HCT116 (cell line): ENCODE measurements at regions not wholly inside any gene's neighbourhood (a gene's known extent, or its start where the extent isn't known, plus 50 kb on each side); places are given as distances from the start of the nearest gene placed in this dataset.

ENCODE experiments used
- ATAC-seq: fragments of 200-7000 bp; cut with Tn5 transposase; 2 replicates; pipeline ENCODE4 v1.9.1; 2020; ENCODE audit warnings: mild to moderate bottlenecking, moderate library complexity
- BruUV-seq: library from RNA; stranded (reverse); fragments of 400-500 nt; replicated peaks from 2 replicates; lab custom pipeline; 2021; lab: Mats Ljungman, UMichigan
- CTCF ChIA-PET: fragments of 300-600 bp; sonication (Branson Sonifier 250); formaldehyde crosslinking; loops from one replicate; lab custom pipeline; 2021; ENCODE audit warnings: antibody characterized with exemption; lab: Charles Lee
- POLR2A ChIA-PET: fragments of 300-600, 350-600 bp; sonication (Branson Sonifier 250); formaldehyde crosslinking; loops from one replicate; lab custom pipeline; 2021; ENCODE audit warnings: antibody characterized with exemption; lab: Charles Lee
- RAD21 ChIA-PET, 2 experiments: fragments of 300-600 bp; sonication (Branson Sonifier 250); formaldehyde crosslinking; loops; one replicate each; lab custom pipeline; 2023; ENCODE audit warnings: low total read pairs in 2 of 2; ENCODE audit not compliant: uncharacterized antibody in 2 of 2, unreplicated experiment in 2 of 2, low non-redundant PET in 1 of 2; lab: Charles Lee
- DNase-seq: peaks from one replicate; pipeline ENCODE4 v3.0.0-alpha.2; 2010; ENCODE audit warnings: low read depth, low spot score
- H2AFZ ChIP-seq: fragments of 200-600 bp; shearing (Covaris generic), sonication (generic); 2 replicates; pipeline ENCODE4 v1.6.1; 2017; ENCODE audit warnings: low read depth, mixed run types, mixed read lengths, antibody characterized with exemption, low read length; ENCODE audit not compliant: poor library complexity, severe bottlenecking
- H3K27ac ChIP-seq: 2 replicates; pipeline ENCODE4 v1.5.1; 2012; ENCODE audit warnings: low read depth, low read length
- H3K27me3 ChIP-seq: fragments of 200-600 bp; sonication (generic); 2 replicates; pipeline ENCODE4 v1.6.1; 2016; ENCODE audit warnings: mixed run types, low read length, mixed read lengths; ENCODE audit not compliant: insufficient read depth
- H3K36me3 ChIP-seq, 2 experiments: fragments of 200-500 bp in 1 of 2; fragments of 200-600 bp in 1 of 2; sonication (Bioruptor generic) in 1 of 2; sonication (generic) in 1 of 2; 2 replicates each; pipeline versions ENCODE4 v1.5.1 to v1.6.1; 2014 to 2016; ENCODE audit warnings: low read length in 2 of 2, inconsistent platforms in 1 of 2, mixed read lengths in 1 of 2, mixed run types in 1 of 2; ENCODE audit not compliant: insufficient read depth in 2 of 2, control insufficient read depth in 1 of 2
- H3K4me1 ChIP-seq, 2 experiments: fragments of 200-600 bp in 1 of 2; sonication (generic) in 1 of 2; 2 replicates each; pipeline versions ENCODE4 v1.5.1 to v1.6.1; 2012 to 2017; ENCODE audit warnings: low read length in 2 of 2, inconsistent platforms in 1 of 2, mild to moderate bottlenecking in 1 of 2, mixed read lengths in 1 of 2, mixed run types in 1 of 2, moderate library complexity in 1 of 2; ENCODE audit not compliant: insufficient read depth in 2 of 2, control insufficient read depth in 1 of 2
- H3K4me2 ChIP-seq: fragments of 200-600 bp; sonication (generic); 2 replicates; pipeline ENCODE4 v1.6.1; 2017; ENCODE audit warnings: mixed run types, low read length, mixed read lengths
- H3K4me3 ChIP-seq, 2 experiments: fragments of 200-600 bp in 1 of 2; sonication (generic) in 1 of 2; replicated peaks in 1 of 2; 2 replicates each; pipeline ENCODE4 v1.5.1; 2011 to 2016; ENCODE audit warnings: low read length in 2 of 2, control low read depth in 1 of 2, low read depth in 1 of 2, mild to moderate bottlenecking in 1 of 2, mixed read lengths in 1 of 2, mixed run types in 1 of 2
- H3K79me2 ChIP-seq: fragments of 200-600 bp; sonication (generic); 2 replicates; pipeline ENCODE4 v1.6.1; 2017; ENCODE audit warnings: mild to moderate bottlenecking, mixed run types, low read length, moderate library complexity, mixed read lengths; ENCODE audit not compliant: insufficient read depth
- H3K9ac ChIP-seq: fragments of 200-600 bp; sonication (generic); 2 replicates; pipeline ENCODE4 v1.6.1; 2016; ENCODE audit warnings: low read length, mixed read lengths
- H3K9me2 ChIP-seq: fragments of 200-600 bp; sonication (generic), shearing (Covaris generic); 2 replicates; pipeline ENCODE4 v1.6.1; 2017; ENCODE audit warnings: mixed run types, mild to moderate bottlenecking, moderate library complexity; ENCODE audit not compliant: insufficient read depth
- H3K9me3 ChIP-seq, 2 experiments: fragments of 200-500 bp in 1 of 2; fragments of 200-600 bp in 1 of 2; sonication (Bioruptor generic) in 1 of 2; sonication (generic) in 1 of 2; 2 replicates each; pipeline ENCODE4 v1.6.1; 2014 to 2017; ENCODE audit warnings: low read length in 2 of 2, mixed read lengths in 2 of 2, inconsistent platforms in 1 of 2, low read depth in 1 of 2, mild to moderate bottlenecking in 1 of 2, mixed run types in 1 of 2, moderate library complexity in 1 of 2; ENCODE audit not compliant: control insufficient read depth in 1 of 2, insufficient read depth in 1 of 2
- H4K20me1 ChIP-seq: fragments of 200-600 bp; sonication (generic), shearing (Covaris generic); 2 replicates; pipeline ENCODE4 v1.6.1; 2017; ENCODE audit warnings: mixed run types, mild to moderate bottlenecking, moderate library complexity; ENCODE audit not compliant: insufficient read depth
- CBX3 ChIP-seq: IDR thresholded peaks from 2 replicates; pipeline ENCODE4 v1.6.1; 2012; ENCODE audit warnings: low read depth
- CEBPB ChIP-seq: IDR thresholded peaks from 2 replicates; pipeline ENCODE4 v1.6.1; 2012; ENCODE audit warnings: low read depth
- EGR1 ChIP-seq: IDR thresholded peaks from 2 replicates; pipeline ENCODE4 v1.6.1; 2012; ENCODE audit warnings: low read depth
- ELF1 ChIP-seq: IDR thresholded peaks from 2 replicates; pipeline ENCODE4 v1.6.1; 2012; ENCODE audit warnings: low read depth, borderline replicate concordance
- EZH2 ChIP-seq: fragments of 200-600 bp; sonication (generic); IDR thresholded peaks from 2 replicates; pipeline ENCODE4 v1.6.1; 2017; ENCODE audit warnings: antibody characterized with exemption, mixed run types
- FOSL1 ChIP-seq: IDR thresholded peaks from 2 replicates; pipeline ENCODE4 v1.6.1; 2012; ENCODE audit warnings: low read depth
- JUND ChIP-seq: IDR thresholded peaks from 2 replicates; pipeline ENCODE4 v1.6.1; 2012
- POLR2A ChIP-seq: IDR thresholded peaks from 2 replicates; pipeline ENCODE4 v1.7.0; 2011; ENCODE audit warnings: borderline replicate concordance; ENCODE audit not compliant: insufficient read depth, insufficient read length; ENCODE audit errors: extremely low read depth
- SIN3A ChIP-seq: IDR thresholded peaks from 2 replicates; pipeline ENCODE4 v1.6.1; 2012; ENCODE audit warnings: low read depth
- ZFX ChIP-seq: fragments of 450-650 bp; IDR thresholded peaks from 2 replicates; pipeline ENCODE4 v1.6.1; 2017
- intact Hi-C: fragments of 100-400 bp; cut with micrococcal nuclease; formaldehyde crosslinking; loops from 2 replicates; pipeline ENCODE4 v1.10.0; 2022
- TF ChIP-seq, protein P1 (sequence below): IDR thresholded peaks from 2 replicates; pipeline ENCODE4 v1.6.1; 2012
- TF ChIP-seq, protein P2 (sequence below): IDR thresholded peaks from 2 replicates; pipeline ENCODE4 v1.6.1; 2012; ENCODE audit warnings: low read depth
- TF ChIP-seq, protein P3 (sequence below), 3 experiments: fragments of 200-600 bp in 1 of 3; sonication (generic) in 1 of 3; IDR thresholded peaks in 2 of 3; conservative IDR thresholded peaks in 1 of 3; 2 replicates each; pipeline ENCODE4 v1.5.1; 2012 to 2017; ENCODE audit warnings: low read depth in 2 of 3, low read length in 2 of 3, antibody characterized with exemption in 1 of 3, borderline replicate concordance in 1 of 3, control low read depth in 1 of 3, mild to moderate bottlenecking in 1 of 3, mixed read lengths in 1 of 3, mixed run types in 1 of 3, moderate library complexity in 1 of 3; ENCODE audit not compliant: insufficient read depth in 1 of 3

DNA sequence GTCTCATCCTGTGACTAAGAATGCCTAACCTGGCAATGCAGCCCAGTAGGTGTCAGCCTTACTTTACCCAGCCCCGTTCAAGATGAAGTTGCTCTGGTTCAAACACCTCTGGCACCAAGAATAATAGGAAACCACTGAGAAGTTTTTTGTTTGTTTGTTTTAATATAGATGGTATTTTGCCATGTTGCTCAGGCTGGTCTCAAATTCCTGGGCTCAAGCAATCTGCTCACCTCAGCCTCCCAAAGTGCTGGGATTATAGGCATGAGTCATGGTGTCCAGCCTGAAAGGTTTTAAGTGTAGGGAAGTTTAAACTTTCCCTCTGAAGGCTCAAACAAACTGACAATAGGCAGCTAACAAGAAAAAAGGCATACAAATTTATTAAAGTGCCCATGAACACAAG lies 51.2 kb upstream of the ABCC4 start:
- intact Hi-C loops, result no loop called here
- Histone ChIP-seq H3K4me2 (no peak overlapping the region), H2AFZ (no peak overlapping the region), H4K20me1 (no peaks in the 10 kb centered on the region), H3K9ac (no peak overlapping the region), H3K27ac (no peak overlapping the region), H3K4me3 (no peak overlapping the region), H3K79me2 (no peaks in the 10 kb centered on the region), H3K4me1 (peaks cover 3 to 9% of the 10 kb centered on the region in 2 experiments; a peak in 3 of 4 replicates), H3K36me3 (no peaks in the 10 kb centered on the region), H3K27me3 (no peaks in the 10 kb centered on the region), H3K9me3 (no peaks in the 10 kb centered on the region), H3K9me2 (no peaks in the 10 kb centered on the region)
- BruUV-seq, result no TSS peak
- ChIA-PET POLR2A (no interaction called here), CTCF (no interaction called here), RAD21 (no interaction called here)
- ATAC-seq, result no peak
- TF ChIP-seq, protein P1, sequence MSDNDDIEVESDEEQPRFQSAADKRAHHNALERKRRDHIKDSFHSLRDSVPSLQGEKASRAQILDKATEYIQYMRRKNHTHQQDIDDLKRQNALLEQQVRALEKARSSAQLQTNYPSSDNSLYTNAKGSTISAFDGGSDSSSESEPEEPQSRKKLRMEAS, result no peak
- TF ChIP-seq POLR2A, result no peak
- TF ChIP-seq, protein P2, sequence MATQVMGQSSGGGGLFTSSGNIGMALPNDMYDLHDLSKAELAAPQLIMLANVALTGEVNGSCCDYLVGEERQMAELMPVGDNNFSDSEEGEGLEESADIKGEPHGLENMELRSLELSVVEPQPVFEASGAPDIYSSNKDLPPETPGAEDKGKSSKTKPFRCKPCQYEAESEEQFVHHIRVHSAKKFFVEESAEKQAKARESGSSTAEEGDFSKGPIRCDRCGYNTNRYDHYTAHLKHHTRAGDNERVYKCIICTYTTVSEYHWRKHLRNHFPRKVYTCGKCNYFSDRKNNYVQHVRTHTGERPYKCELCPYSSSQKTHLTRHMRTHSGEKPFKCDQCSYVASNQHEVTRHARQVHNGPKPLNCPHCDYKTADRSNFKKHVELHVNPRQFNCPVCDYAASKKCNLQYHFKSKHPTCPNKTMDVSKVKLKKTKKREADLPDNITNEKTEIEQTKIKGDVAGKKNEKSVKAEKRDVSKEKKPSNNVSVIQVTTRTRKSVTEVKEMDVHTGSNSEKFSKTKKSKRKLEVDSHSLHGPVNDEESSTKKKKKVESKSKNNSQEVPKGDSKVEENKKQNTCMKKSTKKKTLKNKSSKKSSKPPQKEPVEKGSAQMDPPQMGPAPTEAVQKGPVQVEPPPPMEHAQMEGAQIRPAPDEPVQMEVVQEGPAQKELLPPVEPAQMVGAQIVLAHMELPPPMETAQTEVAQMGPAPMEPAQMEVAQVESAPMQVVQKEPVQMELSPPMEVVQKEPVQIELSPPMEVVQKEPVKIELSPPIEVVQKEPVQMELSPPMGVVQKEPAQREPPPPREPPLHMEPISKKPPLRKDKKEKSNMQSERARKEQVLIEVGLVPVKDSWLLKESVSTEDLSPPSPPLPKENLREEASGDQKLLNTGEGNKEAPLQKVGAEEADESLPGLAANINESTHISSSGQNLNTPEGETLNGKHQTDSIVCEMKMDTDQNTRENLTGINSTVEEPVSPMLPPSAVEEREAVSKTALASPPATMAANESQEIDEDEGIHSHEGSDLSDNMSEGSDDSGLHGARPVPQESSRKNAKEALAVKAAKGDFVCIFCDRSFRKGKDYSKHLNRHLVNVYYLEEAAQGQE, result no peak
- TF ChIP-seq EGR1, result no peak
- no peak for TF ChIP-seq ZFX
- no peak for TF ChIP-seq CBX3
- TF ChIP-seq FOSL1, result no peak
- no peak for TF ChIP-seq JUND
- no peak for TF ChIP-seq ELF1
- TF ChIP-seq SIN3A, result no peak
- no peak for TF ChIP-seq EZH2
- TF ChIP-seq CEBPB, result no peak
- TF ChIP-seq, protein P3, sequence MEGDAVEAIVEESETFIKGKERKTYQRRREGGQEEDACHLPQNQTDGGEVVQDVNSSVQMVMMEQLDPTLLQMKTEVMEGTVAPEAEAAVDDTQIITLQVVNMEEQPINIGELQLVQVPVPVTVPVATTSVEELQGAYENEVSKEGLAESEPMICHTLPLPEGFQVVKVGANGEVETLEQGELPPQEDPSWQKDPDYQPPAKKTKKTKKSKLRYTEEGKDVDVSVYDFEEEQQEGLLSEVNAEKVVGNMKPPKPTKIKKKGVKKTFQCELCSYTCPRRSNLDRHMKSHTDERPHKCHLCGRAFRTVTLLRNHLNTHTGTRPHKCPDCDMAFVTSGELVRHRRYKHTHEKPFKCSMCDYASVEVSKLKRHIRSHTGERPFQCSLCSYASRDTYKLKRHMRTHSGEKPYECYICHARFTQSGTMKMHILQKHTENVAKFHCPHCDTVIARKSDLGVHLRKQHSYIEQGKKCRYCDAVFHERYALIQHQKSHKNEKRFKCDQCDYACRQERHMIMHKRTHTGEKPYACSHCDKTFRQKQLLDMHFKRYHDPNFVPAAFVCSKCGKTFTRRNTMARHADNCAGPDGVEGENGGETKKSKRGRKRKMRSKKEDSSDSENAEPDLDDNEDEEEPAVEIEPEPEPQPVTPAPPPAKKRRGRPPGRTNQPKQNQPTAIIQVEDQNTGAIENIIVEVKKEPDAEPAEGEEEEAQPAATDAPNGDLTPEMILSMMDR (IDR thresholded peaks at IDR 0.05 in 2 of 3, conservative IDR thresholded peaks at IDR 0.05 in 1 of 3; ENCODE audit: borderline replicate concordance in 1 of 3, insufficient read depth in 1 of 3, low read depth in 2 of 3, low read length in 2 of 3), result no peak
- DNase-seq, result no peak
